BJ (cell line): ENCODE measurements at regions not wholly inside any gene's neighbourhood (a gene's known extent, or its start where the extent isn't known, plus 50 kb on each side); places are given as distances from the start of the nearest gene placed in this dataset.

Source experiments
- CTCF ChIA-PET: fragments of 350-600 bp; formaldehyde crosslinking; extraction: SDS; loops from one replicate; lab custom pipeline; 2021; ENCODE audit warnings: antibody characterized with exemption, inconsistent platforms; lab: Yijun Ruan, JAX
- POLR2A ChIA-PET: fragments of 300-600 bp; sonication (Branson Sonifier 250); formaldehyde crosslinking; extraction: SDS; loops from one replicate; lab custom pipeline; 2021; ENCODE audit warnings: antibody characterized with exemption; lab: Charles Lee
- DNase-seq: peaks from one replicate; pipeline ENCODE4 v3.0.0-alpha.2; 2011; ENCODE audit warnings: low read depth
- H3K27me3 ChIP-seq: 2 replicates; pipeline ENCODE4 v1.6.0; 2011; ENCODE audit warnings: low read length; ENCODE audit not compliant: control insufficient read depth, insufficient read depth
- H3K36me3 ChIP-seq: 2 replicates; pipeline ENCODE4 v1.5.1; 2011; ENCODE audit warnings: low read length; ENCODE audit not compliant: control insufficient read depth, insufficient read depth
- H3K4me3 ChIP-seq: 2 replicates; pipeline ENCODE4 v1.5.1; 2011; ENCODE audit warnings: low read depth, mild to moderate bottlenecking, control low read depth, low read length
- TF ChIP-seq, protein P1 (sequence below): IDR thresholded peaks from 2 replicates; pipeline ENCODE4 v1.5.1; 2011; ENCODE audit warnings: low read depth, mild to moderate bottlenecking, control low read depth, inconsistent platforms, low read length, moderate library complexity; ENCODE audit not compliant: insufficient read depth

DNA sequence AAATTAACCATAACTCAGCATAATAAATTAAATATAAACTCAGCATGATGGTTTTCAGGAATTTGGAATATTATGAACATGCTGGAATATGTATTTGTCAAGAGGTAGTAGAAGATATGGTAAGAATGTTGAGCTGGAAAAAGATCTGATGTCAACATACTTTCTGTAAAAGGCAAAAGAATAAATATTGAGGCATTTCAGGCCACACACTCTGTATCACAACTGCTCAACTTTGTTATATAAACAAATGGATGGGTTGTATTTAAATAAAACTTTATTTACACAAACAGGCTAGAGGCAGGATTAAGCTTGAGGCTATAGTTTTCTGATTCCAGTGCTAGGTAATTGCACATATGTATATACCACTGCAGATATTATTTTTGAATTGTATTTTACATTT lies 1409.4 kb downstream of the MRPL39 start:
- Histone ChIP-seq H3K4me3 (no peak overlapping the region), H3K27me3 (no peaks in the 10 kb centered on the region), H3K36me3 (no peaks in the 10 kb centered on the region)
- no peak for DNase-seq
- ChIA-PET CTCF (no interaction called here), POLR2A (no interaction called here)
- TF ChIP-seq, protein P1, sequence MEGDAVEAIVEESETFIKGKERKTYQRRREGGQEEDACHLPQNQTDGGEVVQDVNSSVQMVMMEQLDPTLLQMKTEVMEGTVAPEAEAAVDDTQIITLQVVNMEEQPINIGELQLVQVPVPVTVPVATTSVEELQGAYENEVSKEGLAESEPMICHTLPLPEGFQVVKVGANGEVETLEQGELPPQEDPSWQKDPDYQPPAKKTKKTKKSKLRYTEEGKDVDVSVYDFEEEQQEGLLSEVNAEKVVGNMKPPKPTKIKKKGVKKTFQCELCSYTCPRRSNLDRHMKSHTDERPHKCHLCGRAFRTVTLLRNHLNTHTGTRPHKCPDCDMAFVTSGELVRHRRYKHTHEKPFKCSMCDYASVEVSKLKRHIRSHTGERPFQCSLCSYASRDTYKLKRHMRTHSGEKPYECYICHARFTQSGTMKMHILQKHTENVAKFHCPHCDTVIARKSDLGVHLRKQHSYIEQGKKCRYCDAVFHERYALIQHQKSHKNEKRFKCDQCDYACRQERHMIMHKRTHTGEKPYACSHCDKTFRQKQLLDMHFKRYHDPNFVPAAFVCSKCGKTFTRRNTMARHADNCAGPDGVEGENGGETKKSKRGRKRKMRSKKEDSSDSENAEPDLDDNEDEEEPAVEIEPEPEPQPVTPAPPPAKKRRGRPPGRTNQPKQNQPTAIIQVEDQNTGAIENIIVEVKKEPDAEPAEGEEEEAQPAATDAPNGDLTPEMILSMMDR, result no peak

DNA sequence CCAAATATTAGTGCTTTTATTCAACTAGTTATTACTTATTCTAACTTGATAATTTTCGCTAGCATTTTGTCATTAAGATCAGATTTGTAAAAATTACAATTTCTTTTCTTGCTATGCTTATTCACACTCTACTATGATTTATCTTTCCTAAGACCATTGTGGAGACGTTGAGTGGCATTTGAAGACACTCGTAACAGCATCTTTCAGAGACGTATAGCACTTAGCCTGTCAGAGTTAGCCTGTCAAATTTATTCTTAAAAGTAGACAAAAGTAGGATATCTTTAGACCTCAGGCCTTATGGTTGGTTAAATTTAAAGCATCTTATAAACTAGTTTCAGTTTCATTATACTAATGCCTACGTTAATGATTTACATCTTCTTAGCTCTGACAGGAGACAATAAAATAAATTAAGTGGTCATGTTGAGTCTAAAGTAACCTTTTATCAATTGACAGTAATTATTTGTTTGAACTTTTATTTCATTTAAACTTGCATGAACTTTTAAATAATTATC lies 1410.1 kb downstream of the MRPL39 start:
- Histone ChIP-seq H3K27me3 (no peaks in the 10 kb centered on the region), H3K36me3 (no peaks in the 10 kb centered on the region), H3K4me3 (no peak overlapping the region)
- TF ChIP-seq, protein P1, result no peak
- ChIA-PET POLR2A (no interaction called here), CTCF (no interaction called here)
- no peak for DNase-seq

DNA sequence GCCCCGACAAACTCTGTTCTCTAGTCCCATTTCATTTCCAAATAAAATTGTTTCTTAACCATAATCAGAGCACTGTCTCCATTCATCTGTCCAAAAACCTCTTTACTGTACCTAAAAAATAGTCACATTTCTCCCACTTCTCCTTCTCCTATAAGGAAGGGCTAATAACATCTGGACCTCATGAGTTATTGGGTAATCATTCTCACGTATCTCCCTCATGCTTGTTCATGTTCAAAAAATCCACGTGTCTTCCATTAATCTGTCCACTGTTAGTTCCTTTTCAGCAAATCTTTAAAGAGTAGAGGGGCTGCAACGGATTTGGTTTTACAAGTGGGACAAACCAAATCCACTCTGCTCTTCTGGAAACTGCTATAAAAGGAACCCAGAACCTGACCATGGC lies 1418.8 kb downstream of the MRPL39 start:
- Histone ChIP-seq H3K4me3 (no peak overlapping the region), H3K36me3 (no peaks in the 10 kb centered on the region), H3K27me3 (no peaks in the 10 kb centered on the region)
- DNase-seq, result no peak
- TF ChIP-seq, protein P1, result no peak
- ChIA-PET POLR2A (no interaction called here), CTCF (no interaction called here)

DNA sequence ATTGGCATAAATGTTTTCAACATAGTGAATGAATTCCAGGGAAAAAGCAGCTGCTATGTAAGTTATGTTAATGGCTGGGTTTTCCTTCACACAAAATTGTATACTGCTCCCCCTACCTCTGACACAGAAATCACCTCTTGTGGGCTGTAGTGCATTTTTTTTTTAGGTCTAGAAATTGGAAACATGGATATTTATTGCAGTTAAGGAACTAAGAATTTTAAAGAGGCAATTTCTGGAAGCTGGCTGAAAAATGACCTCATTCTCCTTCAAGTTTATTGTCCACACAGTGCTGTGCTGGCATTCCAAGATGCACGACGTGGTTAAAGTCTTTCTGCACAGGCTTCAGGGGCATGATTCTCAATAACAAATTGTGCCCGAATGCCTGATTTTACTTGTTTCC lies 1424.2 kb downstream of the MRPL39 start:
- H3K4me3 ChIP-seq, result no peak overlapping the region
- TF ChIP-seq, protein P1, result no peak
- CTCF ChIA-PET, result no interaction called here
- no peaks in the 10 kb centered on the region for H3K27me3 ChIP-seq
- no peaks in the 10 kb centered on the region for H3K36me3 ChIP-seq
- no peak for DNase-seq
- POLR2A ChIA-PET, result no interaction called here

DNA sequence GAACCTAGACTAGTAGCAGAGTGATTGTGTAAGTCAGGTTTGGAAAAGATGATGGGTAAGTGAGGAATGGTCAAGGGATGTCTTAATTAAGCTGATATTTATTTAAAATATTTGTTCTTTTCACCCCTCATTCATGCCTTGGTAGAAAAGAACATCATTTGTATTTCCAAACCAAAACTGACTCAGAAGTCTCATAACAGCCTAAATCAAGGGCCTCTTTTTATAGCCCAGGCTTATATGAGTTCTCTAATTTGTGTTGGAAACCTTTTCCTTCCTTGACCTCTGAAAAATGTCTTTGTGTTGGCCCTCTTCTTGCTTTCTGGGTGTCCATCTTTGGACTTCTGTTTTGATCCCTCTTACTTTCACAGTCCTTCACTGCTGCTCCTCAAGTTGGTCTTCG lies 1428.2 kb downstream of the MRPL39 start:
- ChIA-PET CTCF (no interaction called here), POLR2A (no interaction called here)
- no peaks in the 10 kb centered on the region for H3K36me3 ChIP-seq
- TF ChIP-seq, protein P1, result no peak
- no peak overlapping the region for H3K4me3 ChIP-seq
- DNase-seq, result no peak
- H3K27me3 ChIP-seq, result no peaks in the 10 kb centered on the region
